SK-N-SH (cell line): ENCODE measurements at regions not wholly inside any gene's neighbourhood (a gene's known extent, or its start where the extent isn't known, plus 50 kb on each side); places are given as distances from the start of the nearest gene placed in this dataset.

Source experiments
- CHD2 ChIP-seq: fragments of 150-350 bp; IDR thresholded peaks from 2 replicates; pipeline ENCODE4 v1.6.1; 2018; ENCODE audit warnings: low read length; ENCODE audit not compliant: partially characterized antibody
- MXI1 ChIP-seq: IDR thresholded peaks from 2 replicates; pipeline ENCODE4 v1.6.1; 2012; ENCODE audit warnings: mild to moderate bottlenecking, low read depth, low read length, improper control_type of control experiment
- POLR2AphosphoS5 ChIP-seq: IDR thresholded peaks from 2 replicates; pipeline ENCODE4 v1.6.1; 2012; ENCODE audit warnings: low read depth, low read length
- RFX5 ChIP-seq: IDR thresholded peaks from 2 replicates; pipeline ENCODE4 v1.6.1; 2012; ENCODE audit warnings: mild to moderate bottlenecking, improper control_type of control experiment, low read length
- SIN3A ChIP-seq: IDR thresholded peaks from 2 replicates; pipeline ENCODE4 v1.6.1; 2012; ENCODE audit warnings: low read depth, mild to moderate bottlenecking, low read length, moderate library complexity, borderline replicate concordance
- TEAD4 ChIP-seq: IDR thresholded peaks from 2 replicates; pipeline ENCODE4 v1.4.0; 2012; ENCODE audit warnings: mild to moderate bottlenecking, borderline replicate concordance; ENCODE audit not compliant: insufficient read depth
- TF ChIP-seq, protein P1 (sequence below): IDR thresholded peaks from 2 replicates; pipeline ENCODE4 v1.4.0; 2012; ENCODE audit warnings: low read depth, borderline replicate concordance
- TF ChIP-seq, protein P2 (sequence below): fragments of 200-600 bp; sonication (generic); IDR thresholded peaks from 2 replicates; pipeline ENCODE4 v1.6.1; 2017; ENCODE audit warnings: antibody characterized with exemption, mild to moderate bottlenecking, moderate library complexity

- no peak for TF ChIP-seq SIN3A
- TF ChIP-seq, protein P1, sequence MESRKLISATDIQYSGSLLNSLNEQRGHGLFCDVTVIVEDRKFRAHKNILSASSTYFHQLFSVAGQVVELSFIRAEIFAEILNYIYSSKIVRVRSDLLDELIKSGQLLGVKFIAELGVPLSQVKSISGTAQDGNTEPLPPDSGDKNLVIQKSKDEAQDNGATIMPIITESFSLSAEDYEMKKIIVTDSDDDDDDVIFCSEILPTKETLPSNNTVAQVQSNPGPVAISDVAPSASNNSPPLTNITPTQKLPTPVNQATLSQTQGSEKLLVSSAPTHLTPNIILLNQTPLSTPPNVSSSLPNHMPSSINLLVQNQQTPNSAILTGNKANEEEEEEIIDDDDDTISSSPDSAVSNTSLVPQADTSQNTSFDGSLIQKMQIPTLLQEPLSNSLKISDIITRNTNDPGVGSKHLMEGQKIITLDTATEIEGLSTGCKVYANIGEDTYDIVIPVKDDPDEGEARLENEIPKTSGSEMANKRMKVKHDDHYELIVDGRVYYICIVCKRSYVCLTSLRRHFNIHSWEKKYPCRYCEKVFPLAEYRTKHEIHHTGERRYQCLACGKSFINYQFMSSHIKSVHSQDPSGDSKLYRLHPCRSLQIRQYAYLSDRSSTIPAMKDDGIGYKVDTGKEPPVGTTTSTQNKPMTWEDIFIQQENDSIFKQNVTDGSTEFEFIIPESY = no peak
- TF ChIP-seq, protein P2, sequence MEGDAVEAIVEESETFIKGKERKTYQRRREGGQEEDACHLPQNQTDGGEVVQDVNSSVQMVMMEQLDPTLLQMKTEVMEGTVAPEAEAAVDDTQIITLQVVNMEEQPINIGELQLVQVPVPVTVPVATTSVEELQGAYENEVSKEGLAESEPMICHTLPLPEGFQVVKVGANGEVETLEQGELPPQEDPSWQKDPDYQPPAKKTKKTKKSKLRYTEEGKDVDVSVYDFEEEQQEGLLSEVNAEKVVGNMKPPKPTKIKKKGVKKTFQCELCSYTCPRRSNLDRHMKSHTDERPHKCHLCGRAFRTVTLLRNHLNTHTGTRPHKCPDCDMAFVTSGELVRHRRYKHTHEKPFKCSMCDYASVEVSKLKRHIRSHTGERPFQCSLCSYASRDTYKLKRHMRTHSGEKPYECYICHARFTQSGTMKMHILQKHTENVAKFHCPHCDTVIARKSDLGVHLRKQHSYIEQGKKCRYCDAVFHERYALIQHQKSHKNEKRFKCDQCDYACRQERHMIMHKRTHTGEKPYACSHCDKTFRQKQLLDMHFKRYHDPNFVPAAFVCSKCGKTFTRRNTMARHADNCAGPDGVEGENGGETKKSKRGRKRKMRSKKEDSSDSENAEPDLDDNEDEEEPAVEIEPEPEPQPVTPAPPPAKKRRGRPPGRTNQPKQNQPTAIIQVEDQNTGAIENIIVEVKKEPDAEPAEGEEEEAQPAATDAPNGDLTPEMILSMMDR = no peak
- TF ChIP-seq POLR2AphosphoS5 = no peak
- TF ChIP-seq CHD2 = no peak
- no peak for TF ChIP-seq RFX5
- TF ChIP-seq TEAD4 = no peak
- TF ChIP-seq MXI1 = no peak
These were observed 443.3 kb upstream of the FAT1 start for GRCh38 chr4:187166886-187167512.
